NCI-H2196 treated with DMSO at 0.1 percent for 48 hours (cell line): ENCODE measurements at regions not wholly inside any gene's neighbourhood (a gene's known extent, or its start where the extent isn't known, plus 50 kb on each side); places are given as distances from the start of the nearest gene placed in this dataset.

Experiments
- DNase-seq: peaks from one replicate; lab custom pipeline; 2025; ENCODE audit not compliant: unreplicated experiment; lab: John Stamatoyannopoulos, UW

DNA sequence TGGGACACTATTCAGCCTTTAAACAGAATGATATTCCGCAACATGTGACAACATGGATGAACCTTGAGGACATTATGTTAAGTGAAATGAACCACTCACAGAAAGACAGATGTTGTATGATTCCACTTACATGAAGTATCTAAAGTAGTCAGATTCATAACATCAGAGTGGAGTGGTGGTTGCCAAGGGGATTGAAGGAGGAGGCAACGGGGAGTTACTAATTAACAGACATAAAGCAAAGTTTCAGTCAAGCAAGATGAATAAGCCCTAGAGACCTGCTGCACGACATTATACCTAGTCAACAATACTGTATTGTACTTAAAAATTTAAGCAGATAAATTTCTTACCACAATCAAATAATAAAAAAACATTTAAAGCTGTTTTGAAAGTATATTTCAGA, 105.0 kb upstream of the NR0B1 start:
- no peak for DNase-seq

DNA sequence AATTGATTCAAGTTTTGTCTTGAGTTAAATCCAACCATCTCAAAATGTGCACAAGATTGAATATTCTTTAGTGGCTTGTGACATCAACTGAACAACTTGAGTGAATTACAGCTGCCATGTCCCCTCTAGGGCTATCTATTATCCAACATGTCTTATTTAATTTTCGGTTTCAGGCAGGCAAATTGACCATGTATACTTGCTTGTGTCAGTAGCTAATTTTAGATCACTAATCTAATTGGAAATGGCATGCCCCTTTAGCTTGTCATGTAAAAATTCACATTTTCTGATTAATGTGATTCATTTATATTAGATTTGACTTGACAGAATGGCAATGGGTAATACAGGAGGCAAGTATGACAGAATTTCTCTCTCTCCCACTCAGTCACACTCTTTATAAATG, 93.2 kb upstream of the NR0B1 start:
- DNase-seq: no peak

DNA sequence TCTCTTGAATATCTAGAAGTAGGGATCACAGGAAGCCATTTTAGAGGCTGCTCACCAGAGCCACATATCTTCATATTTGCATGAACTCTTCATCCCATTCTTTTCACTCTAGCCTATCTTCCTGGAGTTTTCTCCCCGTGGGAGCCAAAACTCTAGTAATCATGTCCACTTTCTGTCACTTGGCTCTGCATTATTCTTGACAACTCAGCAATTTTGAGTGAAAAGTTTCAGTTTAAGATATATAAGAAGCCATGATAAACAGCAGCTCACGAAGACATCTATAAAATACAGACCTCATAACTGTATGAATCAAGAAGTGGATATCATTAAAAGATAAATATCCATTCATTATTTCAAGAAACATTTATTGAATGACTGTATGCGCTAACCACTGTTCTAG, 79.1 kb upstream of the NR0B1 start:
- no peak for DNase-seq

DNA sequence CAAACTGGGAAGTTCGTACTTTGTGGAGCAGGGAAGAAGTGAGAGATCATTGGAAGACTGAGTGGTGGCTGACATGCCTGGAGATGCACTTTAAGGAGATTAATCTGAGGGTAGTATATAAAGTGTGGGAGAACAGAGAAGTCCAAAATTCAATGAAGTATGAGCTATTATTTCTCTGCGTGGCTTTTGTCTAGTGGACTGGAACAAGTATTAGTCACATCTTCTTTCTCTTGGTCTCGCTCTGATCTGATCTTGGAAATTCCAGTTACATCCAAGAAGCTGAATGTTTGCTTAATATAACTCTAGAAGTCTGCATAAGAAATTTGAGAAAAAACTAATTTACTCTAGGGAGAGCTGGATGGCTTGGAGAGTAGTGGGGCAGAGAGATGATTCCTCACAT, 64.8 kb upstream of the NR0B1 start:
- no peak for DNase-seq

DNA sequence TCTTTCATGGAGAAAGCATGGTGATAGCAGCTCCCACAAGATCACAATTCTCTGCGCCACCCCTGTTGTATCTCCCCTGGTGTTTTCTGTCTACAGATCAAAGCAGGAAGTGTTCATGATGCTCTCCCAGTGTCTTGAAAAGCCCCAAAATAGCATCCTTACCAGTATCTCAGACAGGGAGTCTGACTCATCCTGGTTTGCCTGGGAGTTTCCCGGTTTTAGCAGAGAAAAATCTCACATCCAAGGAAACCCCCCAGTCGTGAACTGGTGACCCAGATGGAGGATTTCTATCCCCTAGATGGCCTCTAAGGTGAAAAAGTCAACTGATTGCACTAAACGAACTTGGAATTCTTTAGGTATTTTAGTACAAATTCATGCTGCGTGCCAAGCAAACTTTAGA, 64.3 kb upstream of the NR0B1 start:
- DNase-seq: no peak

DNA sequence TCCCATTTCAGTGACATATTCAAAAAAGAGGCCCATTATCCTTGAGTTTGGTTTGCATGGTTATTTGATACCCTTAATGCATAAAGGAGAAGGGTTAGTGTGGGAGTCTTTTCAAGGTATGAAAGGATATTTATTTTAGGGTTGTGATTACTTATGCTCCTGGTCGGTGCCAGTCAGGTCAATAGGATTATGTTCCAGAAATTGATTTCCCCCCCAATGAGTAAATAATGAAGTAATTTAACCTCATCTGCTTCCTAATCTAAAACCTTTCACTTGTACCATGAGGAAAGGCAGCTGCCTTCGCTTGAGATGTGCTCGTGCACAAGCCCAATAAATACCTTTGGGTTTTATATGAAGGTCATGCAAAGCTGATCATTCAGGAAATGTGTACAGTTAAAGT, 55.0 kb upstream of the NR0B1 start:
- peak; percentile 29 for DNase-seq
